ENCODE measurements at regions not wholly inside any gene's neighbourhood (a gene's known extent, or its start where the extent isn't known, plus 50 kb on each side); places are given as distances from the start of the nearest gene placed in this dataset.

GRCh38 chr9:135355521-135356011 is 124.0 kb upstream of the PPP1R26 start:
- TF ChIP-seq GATA2 (IDR thresholded peaks at IDR 0.05; ENCODE audit: low read depth, low read length) (no peak), GATA3 (IDR thresholded peaks at IDR 0.05; ENCODE audit: low read depth, low read length) (no peak)

- no peak for TF ChIP-seq GATA2 (IDR thresholded peaks at IDR 0.05; ENCODE audit: low read depth, low read length)
Observed at GRCh38 chr9:135356021-135356420, 123.6 kb upstream of the PPP1R26 start.

DNA sequence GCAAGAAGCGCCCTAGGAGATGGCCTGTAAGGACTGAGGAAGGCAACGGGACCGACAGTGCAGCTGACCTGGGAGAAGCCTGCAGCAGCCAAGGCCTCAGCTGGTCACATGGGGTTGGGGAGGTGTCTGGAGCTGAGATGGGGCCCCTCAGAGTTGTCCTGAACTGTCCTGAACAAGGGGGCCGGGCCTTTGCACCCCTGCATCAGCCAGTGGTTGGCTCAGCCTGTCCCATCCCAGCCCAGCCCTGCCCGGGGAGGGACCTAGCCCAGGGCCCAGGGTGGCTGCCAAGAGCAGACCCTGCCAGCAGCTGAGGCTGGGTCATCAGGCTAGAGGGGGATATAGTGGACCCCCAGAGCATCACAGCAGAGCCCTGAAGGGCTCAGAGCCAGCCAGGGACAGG is 122.8 kb upstream of the PPP1R26 start:
- TF ChIP-seq GATA3 (IDR thresholded peaks at IDR 0.05; ENCODE audit: low read depth, low read length): no peak
- TF ChIP-seq GATA2 (IDR thresholded peaks at IDR 0.05; ENCODE audit: low read depth, low read length): no peak

GRCh38 chr9:135357863-135358551 is 121.6 kb upstream of the PPP1R26 start:
- TF ChIP-seq GATA2 (IDR thresholded peaks at IDR 0.05; ENCODE audit: low read depth, low read length) (no peak), GATA3 (IDR thresholded peaks at IDR 0.05; ENCODE audit: low read depth, low read length) (no peak)

DNA sequence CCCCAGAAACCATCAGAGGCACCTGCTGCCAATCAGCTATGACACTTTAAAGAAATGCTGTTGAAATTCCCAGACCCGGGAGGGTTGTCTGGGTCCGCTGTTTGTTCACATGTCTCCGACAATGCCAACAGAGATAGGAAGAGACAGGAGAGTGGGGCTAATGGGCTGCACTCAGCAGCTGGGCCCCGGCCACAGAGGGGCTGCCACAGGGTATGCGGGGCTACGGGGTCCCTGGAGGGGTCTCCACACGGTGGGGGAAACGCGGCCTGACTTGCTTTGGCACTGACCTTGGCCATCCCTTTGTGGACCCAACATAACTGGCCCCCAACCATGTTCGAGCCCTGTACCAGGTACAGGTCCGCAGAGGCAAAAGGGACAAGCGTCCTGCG is 121.0 kb upstream of the PPP1R26 start:
- no peak for TF ChIP-seq GATA3 (IDR thresholded peaks at IDR 0.05; ENCODE audit: low read depth, low read length)
- TF ChIP-seq GATA2 (IDR thresholded peaks at IDR 0.05; ENCODE audit: low read depth, low read length): no peak

DNA sequence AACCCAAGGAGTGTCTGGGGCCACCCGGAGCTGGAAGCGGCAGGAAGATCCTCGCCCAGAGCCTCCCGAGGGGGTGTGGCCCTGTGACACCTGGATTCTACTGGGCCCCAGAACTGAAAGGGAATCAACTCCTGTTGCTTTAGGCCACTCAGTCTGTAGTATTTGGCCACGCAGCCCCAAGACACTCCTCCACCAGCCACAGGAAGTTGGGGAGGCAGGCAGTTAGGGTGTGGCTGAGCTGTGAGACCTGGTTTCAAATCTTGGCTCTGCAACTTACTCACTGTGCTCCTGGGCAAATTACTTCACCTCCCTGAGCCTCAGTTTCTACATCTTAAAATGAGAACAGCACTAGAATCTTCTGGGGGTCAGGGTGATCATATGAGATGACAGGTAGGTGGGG is 119.8 kb upstream of the PPP1R26 start:
- TF ChIP-seq GATA2 (IDR thresholded peaks at IDR 0.05; ENCODE audit: low read depth, low read length) (no peak), GATA3 (IDR thresholded peaks at IDR 0.05; ENCODE audit: low read depth, low read length) (no peak)

GRCh38 chr9:135360617-135361016 is 119.0 kb upstream of the PPP1R26 start:
- TF ChIP-seq GATA3 (IDR thresholded peaks at IDR 0.05; ENCODE audit: low read depth, low read length) (no peak), GATA2 (IDR thresholded peaks at IDR 0.05; ENCODE audit: low read depth, low read length) (no peak)

DNA sequence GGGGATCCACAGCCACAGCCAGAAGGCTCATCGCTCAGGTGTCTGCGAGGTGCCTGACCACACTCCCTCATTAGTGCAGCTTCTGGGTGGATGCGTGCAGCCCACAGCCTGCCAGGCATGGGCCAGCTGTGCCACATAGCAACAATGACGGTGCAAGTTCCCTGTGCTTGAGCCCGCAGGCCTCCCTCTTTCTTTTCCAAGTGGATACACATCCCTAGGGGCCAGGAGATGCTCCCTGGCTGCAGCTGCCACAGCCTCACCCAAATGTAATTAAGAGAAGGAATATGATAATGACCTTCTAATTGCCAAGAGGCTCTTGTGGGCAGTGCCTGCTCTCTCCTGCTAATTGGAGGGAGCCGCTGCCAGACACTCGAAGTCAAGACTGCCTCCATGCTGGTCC is 116.0 kb upstream of the PPP1R26 start:
- TF ChIP-seq GATA2 (IDR thresholded peaks at IDR 0.05; ENCODE audit: low read depth, low read length) (no peak), GATA3 (IDR thresholded peaks at IDR 0.05; ENCODE audit: low read depth, low read length) (no peak)

GRCh38 chr9:135365013-135365768 is 114.4 kb upstream of the PPP1R26 start:
- TF ChIP-seq GATA3 (IDR thresholded peaks at IDR 0.05; ENCODE audit: low read depth, low read length) (no peak), GATA2 (IDR thresholded peaks at IDR 0.05; ENCODE audit: low read depth, low read length) (no peak)

DNA sequence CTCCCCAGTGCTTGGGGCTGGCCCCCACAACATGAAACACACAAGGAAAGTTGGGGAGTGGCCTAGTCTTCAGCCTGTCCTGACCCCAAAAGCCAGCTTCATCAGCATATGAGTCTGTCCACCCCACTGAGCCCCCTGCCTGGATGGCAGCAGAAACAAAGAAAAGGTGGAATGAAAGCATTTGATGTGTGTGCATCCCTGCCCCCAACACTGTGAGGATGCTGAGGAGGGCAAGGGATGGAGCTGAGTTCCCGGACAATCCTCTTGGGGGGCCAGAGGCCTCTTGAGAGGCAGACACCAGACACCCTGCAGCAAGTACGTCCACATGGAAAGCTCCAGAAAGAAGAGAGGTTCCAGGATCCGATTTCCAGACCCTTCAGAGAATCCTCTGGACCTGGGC is 113.5 kb upstream of the PPP1R26 start:
- TF ChIP-seq GATA3 (IDR thresholded peaks at IDR 0.05; ENCODE audit: low read depth, low read length) (no peak), GATA2 (IDR thresholded peaks at IDR 0.05; ENCODE audit: low read depth, low read length) (no peak)

DNA sequence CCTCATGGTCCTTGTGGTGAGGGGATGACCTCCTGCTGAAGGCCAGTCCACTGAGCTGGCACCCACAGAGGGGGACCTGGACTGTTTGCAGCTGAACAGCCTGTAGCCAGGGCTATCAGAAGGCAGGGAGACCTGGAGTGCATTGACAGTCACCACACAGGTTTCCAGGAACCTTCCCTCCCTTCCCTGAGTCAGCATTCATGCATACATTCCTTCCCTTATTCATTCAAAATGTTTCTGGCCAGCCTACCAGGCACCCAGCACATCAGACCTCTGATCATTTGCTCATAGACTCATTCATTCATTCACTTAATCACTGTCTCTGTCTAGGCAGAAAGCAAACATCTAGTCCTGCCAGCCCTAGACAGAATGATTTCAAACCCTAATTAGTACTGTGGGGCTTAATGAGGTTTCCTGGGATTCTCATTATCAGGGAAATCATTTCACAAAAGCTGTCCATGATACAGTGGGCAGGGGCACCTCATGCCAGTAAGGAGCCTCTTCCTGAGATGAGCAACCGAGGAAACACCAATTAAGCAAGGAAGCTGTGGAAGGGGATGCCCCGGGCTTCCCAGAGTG is 110.1 kb upstream of the PPP1R26 start:
- no peak for TF ChIP-seq GATA2 (IDR thresholded peaks at IDR 0.05; ENCODE audit: low read depth, low read length)
- no peak for TF ChIP-seq GATA3 (IDR thresholded peaks at IDR 0.05; ENCODE audit: low read depth, low read length)

- TF ChIP-seq GATA2 (IDR thresholded peaks at IDR 0.05; ENCODE audit: low read depth, low read length) (no peak), GATA3 (IDR thresholded peaks at IDR 0.05; ENCODE audit: low read depth, low read length) (no peak)
Observed at GRCh38 chr9:135370411-135371375, 108.9 kb upstream of the PPP1R26 start.

DNA sequence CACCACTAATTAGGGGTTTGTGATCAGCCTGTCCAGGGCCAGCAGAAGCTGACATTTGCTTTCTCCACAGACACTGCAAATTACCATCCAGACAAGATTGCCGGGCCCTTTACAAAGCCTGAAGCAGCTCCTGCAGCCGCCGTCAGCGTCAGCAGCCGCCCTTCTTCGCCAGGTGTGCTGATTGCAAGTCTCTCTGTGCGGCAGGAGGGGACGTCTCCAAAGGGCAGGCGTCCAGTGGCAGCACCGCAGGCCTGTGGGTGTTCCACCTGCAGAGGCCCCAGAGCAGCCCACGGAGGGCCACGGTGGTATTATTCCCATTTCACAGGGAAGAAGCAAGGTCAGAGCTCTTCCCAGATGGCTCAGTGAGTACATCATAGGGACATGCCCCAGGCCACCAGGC is 108.0 kb upstream of the PPP1R26 start:
- no peak for TF ChIP-seq GATA2 (IDR thresholded peaks at IDR 0.05; ENCODE audit: low read depth, low read length)
- TF ChIP-seq GATA3 (IDR thresholded peaks at IDR 0.05; ENCODE audit: low read depth, low read length): no peak

GRCh38 chr9:135372036-135372435 is 107.5 kb upstream of the PPP1R26 start:
- TF ChIP-seq GATA3 (IDR thresholded peaks at IDR 0.05; ENCODE audit: low read depth, low read length): no peak
- no peak for TF ChIP-seq GATA2 (IDR thresholded peaks at IDR 0.05; ENCODE audit: low read depth, low read length)
